GM19324 (cell line): ENCODE measurements at regions not wholly inside any gene's neighbourhood (a gene's known extent, or its start where the extent isn't known, plus 50 kb on each side); places are given as distances from the start of the nearest gene placed in this dataset.

Experiments
- ATAC-seq: cut with Tn5 transposase; IDR thresholded peaks from one replicate; pipeline ENCODE4 v1.9.1; 2021; ENCODE audit warnings: mild to moderate bottlenecking, moderate library complexity; ENCODE audit not compliant: unreplicated experiment, low FRiP score

DNA sequence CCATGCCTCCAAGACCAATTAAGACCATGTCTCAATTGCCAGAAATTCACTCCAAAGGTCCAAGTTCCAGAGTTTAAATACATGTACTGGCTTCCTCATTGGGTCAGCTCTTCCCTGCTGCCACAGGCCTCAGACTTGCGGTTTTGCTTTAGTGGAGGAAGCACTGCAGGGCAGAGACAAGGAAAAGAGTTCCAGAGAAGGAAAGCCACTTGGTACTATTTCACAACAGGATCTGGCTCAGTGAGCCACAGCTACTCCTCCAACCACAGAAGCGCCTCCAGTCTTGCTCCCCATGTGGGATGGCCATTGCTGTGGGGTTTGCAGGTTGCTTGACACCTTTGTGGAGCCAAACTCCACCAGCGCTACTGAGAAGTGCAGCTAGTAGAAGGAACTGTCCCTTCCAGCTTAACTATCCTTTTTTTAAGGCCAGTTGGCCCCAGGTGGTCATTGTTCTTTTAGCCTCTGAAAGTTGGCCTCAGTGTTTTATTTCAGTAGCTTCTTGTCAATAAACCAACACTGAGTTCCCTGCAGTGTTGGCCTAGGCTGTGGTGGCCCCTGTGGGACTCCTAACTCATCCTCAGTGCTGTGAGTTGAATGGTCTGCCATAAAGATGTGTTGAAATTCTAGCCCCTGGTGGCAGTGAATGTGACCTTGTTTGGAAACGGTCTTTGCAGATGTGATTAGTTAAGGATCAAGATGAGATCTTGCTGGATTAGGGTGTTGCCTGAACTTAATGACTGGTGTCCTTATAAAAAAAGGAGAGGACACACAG is 93.7 kb upstream of the DAP start:
- no peak for ATAC-seq

DNA sequence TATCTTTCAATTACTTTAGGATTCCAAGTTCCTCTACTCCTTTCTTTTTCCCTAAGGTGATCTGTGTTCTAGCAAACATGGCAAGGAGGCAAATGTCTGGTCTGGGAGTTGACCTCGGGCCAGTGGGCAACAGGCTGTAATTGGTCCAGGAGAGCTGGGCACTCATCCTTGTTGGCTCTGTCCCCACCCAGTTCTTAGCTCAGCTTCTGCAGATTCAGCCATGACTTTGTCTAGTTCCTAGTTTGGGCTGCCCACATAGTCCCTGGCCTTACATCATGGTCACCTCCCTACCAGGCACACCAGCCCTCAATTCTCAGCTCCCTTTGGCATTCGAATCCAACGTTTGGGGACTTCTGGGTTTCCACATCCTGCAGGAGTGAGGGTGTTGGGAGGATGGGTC is 92.1 kb upstream of the DAP start:
- no peak for ATAC-seq

DNA sequence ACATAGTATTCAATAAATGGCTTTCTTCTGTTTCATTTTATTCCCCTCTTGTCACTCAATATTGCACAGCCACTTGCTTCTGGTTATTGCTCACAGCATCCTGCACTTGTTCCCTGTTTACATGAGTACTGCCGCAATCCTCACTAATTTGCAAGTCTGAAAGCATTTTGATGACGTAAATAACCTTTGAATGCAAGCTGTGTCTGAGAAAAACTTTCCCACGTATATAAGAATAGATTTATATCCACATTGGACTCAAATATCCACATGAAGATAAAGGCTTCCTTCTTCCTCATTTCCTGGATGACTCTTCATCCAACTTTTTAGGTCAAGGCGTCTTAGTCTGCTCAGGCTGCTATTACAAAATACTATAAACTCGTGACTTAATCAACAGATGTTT is 88.2 kb upstream of the DAP start:
- ATAC-seq, result no peak

DNA sequence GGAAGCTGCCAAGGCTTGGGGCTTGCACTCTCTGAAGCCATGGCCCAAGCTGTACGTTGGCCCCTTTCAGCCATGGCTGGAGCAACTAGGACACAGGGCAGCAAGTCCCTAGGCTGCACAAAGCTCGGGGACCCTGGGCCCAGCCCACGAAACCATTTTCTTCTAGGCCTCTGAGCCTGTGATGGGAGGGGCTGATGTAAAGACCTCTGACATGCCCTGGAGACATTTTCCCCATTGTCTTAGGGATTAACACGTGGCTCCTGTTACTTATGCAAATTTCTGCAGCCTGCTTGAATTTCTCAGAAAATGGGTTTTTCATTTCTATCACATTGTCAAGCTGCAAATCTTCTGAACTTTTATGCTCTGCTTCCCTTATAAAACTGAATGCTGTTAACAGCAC is 83.0 kb upstream of the DAP start:
- ATAC-seq, result no peak

DNA sequence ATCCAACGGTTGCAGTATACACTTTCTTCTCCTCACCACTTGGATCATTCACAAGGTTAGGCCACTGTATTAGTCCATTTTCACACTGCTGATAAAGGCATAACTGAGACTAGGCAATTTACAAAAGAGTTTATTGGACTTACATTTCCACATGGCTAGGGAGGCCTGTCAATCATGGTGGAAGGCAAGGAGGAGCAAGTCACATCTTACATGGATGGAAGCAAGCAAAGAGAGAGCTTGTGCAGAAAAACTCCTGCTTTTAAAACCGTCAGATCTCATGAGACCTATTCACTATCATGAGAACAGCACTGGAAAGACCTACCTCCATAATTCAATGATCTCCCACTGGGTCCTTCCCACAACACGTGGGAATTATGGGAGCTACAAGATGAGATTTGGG is 81.8 kb upstream of the DAP start:
- no peak for ATAC-seq

DNA sequence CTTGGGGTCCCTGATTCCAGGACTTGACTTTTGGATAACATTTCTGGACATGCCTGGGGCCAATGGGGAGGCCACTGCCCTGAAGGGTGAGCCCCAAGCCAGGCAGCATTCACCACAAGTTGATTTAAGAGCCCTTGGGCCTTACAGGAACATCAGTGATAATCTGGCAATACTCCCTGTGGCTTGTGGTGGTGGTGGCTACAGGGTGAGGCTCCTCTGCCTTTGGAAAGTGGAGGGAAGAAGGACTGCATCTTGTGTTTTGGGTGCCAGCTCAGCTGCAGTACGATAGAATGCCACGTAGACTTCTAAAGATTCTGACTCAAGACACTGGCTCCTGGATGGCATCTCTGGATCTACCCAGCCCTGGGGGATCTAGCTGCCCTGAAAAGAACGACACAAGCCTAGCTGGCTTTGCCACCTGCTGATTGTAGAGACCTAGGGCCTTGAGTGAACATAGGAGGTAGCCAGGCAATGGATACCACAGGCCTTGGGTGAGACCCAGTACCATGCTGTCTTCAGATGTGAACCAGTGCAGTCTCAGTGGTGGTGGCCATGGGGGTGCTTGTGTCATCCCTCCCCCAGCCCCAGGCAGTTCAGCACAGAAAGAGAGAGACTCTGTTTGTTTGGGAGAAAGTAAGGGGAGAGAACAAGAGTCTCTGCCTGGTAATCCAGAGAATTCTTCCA is 79.0 kb upstream of the DAP start:
- ATAC-seq, result no peak

DNA sequence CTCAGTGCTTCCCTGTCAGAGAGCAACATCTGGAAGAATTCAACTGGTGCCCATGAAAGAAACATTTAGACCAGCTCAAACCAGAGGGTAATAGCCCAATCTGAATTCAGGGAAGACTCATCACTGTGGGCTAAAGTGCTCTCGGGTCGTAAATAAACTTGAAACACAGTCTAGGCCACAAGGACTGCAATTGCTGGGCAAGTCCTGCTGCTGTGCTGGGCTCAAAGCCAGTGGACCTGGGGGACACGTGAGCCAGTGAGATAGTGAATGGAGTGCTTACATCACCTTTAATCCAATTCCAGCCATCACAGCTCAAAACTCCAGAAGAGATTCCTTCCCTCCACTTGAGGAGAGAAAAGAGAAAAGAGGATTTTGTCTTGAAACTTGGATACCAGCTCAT is 78.1 kb upstream of the DAP start:
- no peak for ATAC-seq

DNA sequence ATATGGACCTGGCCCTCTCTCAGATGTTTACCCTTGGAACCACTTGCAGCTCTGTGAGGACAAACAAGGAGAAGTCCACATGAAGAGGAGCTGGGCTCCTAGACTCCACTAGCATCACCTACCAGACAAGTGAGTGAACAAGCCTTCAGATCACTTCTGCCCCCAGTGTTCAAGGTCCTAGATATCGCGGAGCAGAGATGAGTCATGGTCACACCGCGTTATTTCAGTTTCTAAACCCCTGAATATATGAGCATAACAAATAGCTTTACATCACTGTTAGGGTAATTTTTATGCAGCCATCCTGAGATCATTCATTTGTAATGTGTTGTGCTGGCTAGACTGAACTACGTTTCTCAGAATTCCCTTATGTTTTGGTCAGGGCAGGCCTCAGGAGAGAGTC is 77.0 kb upstream of the DAP start:
- ATAC-seq, result no peak

DNA sequence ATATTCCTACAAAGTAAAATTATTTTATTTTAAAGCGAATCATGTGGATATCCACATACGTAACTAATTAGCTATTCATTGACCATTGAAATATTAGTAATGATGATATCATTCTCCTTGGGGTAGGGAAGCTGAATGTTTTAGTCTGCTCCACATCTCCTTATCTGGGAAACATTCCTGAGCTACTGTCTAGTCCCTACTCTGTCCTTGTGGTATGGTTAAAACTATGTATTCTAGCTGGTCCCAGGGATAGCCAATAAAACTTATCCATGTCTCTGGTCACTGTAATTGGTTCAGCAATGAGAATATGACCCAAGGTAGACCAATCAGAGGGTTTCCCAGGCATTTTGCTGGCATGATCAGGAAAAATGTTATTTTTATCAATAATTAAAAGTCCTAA is 76.0 kb upstream of the DAP start:
- ATAC-seq, result no peak

DNA sequence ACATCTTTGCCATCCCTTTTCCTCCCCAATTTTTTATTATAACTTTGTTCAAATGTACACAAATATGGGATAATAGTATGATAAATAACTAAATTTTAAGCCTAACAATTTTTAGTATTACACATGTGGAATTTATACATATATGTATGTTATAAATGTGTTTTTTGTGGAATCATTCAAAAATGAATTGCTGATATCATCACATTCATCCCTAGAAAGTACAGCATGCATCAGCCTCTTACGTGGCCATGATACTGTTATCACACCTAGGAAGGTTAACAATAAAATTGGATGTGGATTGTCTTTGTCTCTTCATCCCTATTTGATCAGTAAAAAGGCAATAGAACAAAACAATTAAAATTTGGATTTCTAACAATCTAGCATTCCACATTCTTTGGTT is 73.7 kb upstream of the DAP start:
- no peak for ATAC-seq

DNA sequence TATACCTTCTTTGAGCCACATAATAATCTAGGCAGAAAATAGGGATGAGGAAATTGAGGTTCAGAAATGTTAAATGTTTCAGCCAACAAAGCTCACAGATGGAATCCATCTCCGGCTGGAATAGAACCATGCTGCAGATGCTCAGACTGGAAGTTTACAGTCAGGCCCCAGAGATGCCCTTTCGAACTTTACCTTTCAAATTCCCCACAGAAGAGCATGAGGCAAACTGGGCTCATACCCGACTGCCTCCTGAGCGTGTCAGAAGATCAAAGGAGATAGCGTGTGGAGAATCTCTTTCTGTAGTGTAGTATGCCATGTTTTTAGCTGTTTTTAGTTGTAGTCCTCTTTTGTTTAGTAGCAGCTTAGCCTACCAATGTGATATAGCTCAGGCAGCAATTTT is 72.0 kb upstream of the DAP start:
- no peak for ATAC-seq

DNA sequence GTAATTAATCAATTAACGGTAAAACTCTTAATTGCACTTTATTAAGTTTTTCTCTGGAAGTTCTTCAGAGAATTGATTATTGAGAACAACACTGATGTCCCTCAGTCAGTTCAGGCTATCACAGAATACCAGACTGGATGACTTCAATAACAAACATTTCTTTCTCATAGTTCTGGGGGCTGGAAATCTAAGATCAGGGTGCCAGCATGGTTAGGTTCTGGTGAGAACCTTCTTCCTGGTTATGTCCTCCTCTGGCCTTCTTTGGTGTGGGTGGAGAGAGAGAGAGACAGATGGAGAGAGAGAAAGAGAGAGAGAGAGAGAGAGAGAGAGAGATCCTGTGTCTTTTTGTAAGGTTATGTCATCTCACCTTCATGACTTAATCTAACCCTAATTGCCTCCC is 71.4 kb upstream of the DAP start:
- ATAC-seq, result no peak

DNA sequence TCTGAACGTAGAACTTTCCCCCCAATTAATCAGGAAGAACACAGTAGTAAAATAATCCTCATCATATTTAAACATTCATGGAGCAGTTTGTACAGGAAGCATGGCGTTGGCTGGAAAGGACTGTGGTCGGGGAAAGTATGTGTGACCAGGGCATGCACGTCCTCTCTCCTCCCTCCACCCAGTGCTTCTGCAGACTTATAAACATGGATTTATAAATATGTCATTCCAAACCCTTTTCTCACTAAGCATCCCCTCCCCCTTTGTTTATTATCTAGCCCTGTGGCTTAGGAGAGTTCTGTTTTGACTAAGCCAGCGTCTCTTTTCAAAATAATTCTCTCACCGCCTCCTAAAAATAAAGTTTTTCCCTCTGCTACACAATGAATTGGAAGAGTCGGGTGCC is 70.4 kb upstream of the DAP start:
- ATAC-seq, result no peak

DNA sequence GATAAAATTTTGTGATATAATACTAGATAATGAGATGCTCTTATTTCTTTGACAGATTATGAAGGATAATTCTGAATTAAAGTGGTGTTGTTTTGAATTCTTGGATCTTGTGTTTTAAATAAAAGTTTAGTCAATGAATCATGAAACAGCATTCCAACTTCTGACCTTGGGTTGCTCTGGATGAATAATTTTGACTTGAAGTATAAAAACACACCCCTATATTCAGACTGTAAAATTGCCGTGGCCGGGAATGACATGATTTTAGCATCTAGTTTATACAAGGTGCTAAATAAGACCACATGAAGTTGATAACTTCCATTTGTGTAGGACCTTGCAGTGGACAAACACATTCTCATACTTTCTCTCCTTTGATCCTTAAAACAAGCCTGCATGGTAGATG is 67.2 kb upstream of the DAP start:
- no peak for ATAC-seq

DNA sequence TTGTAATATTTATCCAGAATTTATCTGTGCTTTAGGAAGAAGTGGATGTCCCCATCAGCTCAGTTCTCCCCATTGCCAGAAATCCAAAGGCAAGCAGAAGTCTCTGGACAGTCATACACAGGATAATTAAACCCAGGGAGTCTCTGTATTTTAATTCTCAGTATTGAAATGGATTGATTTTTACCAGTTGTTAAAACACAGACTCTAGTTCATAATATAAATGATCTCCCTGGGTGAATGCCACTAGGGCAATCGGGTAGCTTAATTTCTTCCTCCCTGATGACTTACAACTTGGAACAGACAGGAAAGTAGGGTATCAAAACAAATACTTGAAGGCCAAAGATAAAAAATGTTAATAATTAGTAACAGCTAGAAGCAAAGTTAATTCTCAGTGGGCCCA is 66.5 kb upstream of the DAP start:
- no peak for ATAC-seq

DNA sequence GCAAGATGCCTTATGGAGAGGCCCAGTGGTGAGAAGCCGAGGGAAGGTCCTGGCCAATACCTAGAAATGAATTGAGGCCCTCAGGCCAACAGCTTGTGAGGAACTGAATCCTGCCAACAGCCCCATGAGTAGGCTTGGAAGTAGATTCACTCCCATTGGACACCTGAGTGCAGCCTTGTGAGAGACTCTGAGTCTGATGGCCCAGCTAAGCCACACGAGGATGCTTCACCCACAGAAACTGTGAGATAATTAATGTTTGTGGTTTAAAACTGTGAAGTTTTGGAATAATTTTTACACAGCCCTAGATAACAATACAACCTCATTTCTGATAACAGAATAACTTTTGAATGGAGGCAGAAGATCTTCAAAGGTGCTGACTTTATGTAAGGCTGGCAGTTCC is 65.9 kb upstream of the DAP start:
- ATAC-seq, result no peak

DNA sequence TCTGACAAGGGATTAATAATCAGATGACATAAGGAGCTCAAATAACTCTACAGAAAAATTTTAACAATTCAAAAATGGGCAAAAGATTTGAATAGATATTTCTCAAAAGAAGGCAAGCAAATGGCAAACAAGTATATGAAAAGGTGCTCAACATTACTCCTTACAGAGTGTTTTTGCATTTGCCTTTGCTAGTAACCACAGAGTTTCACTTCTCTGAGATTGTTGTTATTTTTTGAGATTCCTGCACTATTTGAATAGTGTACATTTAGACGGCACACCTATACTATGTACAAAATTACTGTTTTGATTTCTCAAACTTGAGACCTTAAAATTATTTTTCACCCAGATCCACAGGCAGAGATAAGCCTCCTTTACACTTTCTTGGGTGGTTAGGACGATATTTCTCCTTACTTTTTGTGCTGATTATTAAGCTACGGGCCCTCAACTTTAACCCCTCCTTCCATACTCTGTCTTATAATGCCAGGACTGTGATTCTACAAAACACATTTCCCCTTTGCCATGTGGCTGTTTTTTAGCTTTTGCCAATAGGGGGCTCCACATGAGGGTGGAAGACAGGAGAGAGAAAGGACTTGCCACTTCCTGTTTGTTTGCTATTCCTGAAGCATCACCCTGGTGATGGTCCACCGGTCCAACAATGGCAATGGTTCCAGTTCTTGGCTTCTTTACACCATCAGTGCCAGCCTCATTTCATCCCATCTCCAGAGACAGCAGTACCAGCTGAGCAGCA is 65.0 kb upstream of the DAP start:
- ATAC-seq, result peak; percentile 74

DNA sequence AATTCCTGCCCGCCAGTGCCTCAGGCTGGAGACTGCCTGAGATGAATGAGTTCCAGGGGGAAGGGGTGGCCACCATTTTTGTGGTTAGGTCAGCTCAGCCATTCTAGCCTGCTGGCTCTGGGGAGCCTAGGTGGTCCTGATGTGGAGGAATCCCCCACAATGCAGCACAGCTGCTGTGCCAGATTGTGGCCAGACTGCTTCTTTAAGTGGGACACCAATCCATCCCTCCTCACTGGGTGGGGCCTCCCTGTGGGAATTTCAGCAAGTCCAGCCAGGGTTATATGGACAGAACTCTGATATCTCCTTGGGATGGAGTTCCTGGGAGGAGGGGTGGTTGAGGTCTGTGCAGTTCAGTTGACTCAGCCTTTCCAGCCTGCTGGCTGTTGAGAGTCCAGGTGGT is 51.2 kb upstream of the DAP start:
- no peak for ATAC-seq
